Loucy (cell line): ENCODE measurements at regions not wholly inside any gene's neighbourhood (a gene's known extent, or its start where the extent isn't known, plus 50 kb on each side); places are given as distances from the start of the nearest gene placed in this dataset.

Experiments used
- H2AFZ ChIP-seq: fragments of 200-600 bp; sonication (generic); 2 replicates; pipeline ENCODE4 v1.6.0; 2016; ENCODE audit warnings: antibody characterized with exemption, mild to moderate bottlenecking, low read length, moderate library complexity
- H3F3A ChIP-seq: fragments of 200-600 bp; 2 replicates; pipeline ENCODE4 v1.6.0; 2016; ENCODE audit warnings: antibody characterized with exemption, low read depth, mild to moderate bottlenecking
- H3K27me3 ChIP-seq: fragments of 200-600 bp; sonication (generic); 2 replicates; pipeline ENCODE4 v1.6.1; 2014; ENCODE audit warnings: low read length, mild to moderate bottlenecking; ENCODE audit not compliant: insufficient read depth, poor library complexity, severe bottlenecking
- H3K36me3 ChIP-seq: fragments of 200-600 bp; sonication (generic); 2 replicates; pipeline ENCODE4 v1.6.1; 2016; ENCODE audit warnings: low read length; ENCODE audit not compliant: insufficient read depth
- H3K4me1 ChIP-seq: fragments of 200-600 bp; sonication (generic); 2 replicates; pipeline ENCODE4 v1.5.1; 2014; ENCODE audit warnings: low read length, mild to moderate bottlenecking; ENCODE audit not compliant: insufficient read depth, poor library complexity, severe bottlenecking
- H3K4me2 ChIP-seq: fragments of 200-600 bp; sonication (generic); 2 replicates; pipeline ENCODE4 v1.6.0; 2014; ENCODE audit warnings: antibody characterized with exemption, low read length, low read depth, mild to moderate bottlenecking; ENCODE audit not compliant: poor library complexity, severe bottlenecking
- H3K4me3 ChIP-seq: fragments of 200-600 bp; sonication (generic); 2 replicates; pipeline ENCODE4 v1.5.1; 2014; ENCODE audit warnings: low read length, mild to moderate bottlenecking, mixed read lengths; ENCODE audit not compliant: poor library complexity, severe bottlenecking
- H3K79me2 ChIP-seq: fragments of 200-600 bp; sonication (generic); 2 replicates; pipeline ENCODE4 v1.6.1; 2014; ENCODE audit warnings: low read length; ENCODE audit not compliant: insufficient read depth
- H3K9ac ChIP-seq: fragments of 200-600 bp; sonication (generic); 2 replicates; pipeline ENCODE4 v1.6.0; 2014; ENCODE audit warnings: mild to moderate bottlenecking, low read depth, low read length, moderate library complexity; ENCODE audit not compliant: poor library complexity, severe bottlenecking
- H3K9me2 ChIP-seq: fragments of 200-600 bp; sonication (generic); replicated peaks from 2 replicates; pipeline ENCODE4 v1.6.1; 2016; ENCODE audit warnings: low read depth, low read length, mixed read lengths
- H3K9me3 ChIP-seq: fragments of 200-600 bp; sonication (generic); 2 replicates; pipeline ENCODE4 v1.6.1; 2014; ENCODE audit warnings: mild to moderate bottlenecking, antibody characterized with exemption, low read length, low read depth; ENCODE audit not compliant: insufficient read depth
- H4K20me1 ChIP-seq: fragments of 200-600 bp; sonication (generic); 2 replicates; pipeline ENCODE4 v1.6.0; 2014; ENCODE audit warnings: antibody characterized with exemption, low read length, mild to moderate bottlenecking; ENCODE audit not compliant: insufficient read depth, poor library complexity, severe bottlenecking
- CTCF ChIP-seq: fragments of 200-600 bp; sonication (generic); conservative IDR thresholded peaks from 2 replicates; pipeline ENCODE4 v1.5.1; 2014; ENCODE audit warnings: mild to moderate bottlenecking, antibody characterized with exemption, low read length
- EZH2phosphoT487 ChIP-seq: fragments of 200-600 bp; IDR thresholded peaks from 2 replicates; pipeline ENCODE4 v1.6.1; 2018; ENCODE audit warnings: antibody characterized with exemption, mild to moderate bottlenecking, moderate library complexity, borderline replicate concordance

- no peak overlapping the region for H3K4me3 ChIP-seq
- no peak overlapping the region for H3K4me2 ChIP-seq
- H3K27me3 ChIP-seq, result no peaks in the 10 kb centered on the region
- H3K4me1 ChIP-seq, result no peaks in the 10 kb centered on the region
- no peak overlapping the region for H2AFZ ChIP-seq
- H3K9me3 ChIP-seq, result peaks cover 5% of the 10 kb centered on the region; the same call in 1 of the 2 replicates
- H4K20me1 ChIP-seq, result no peaks in the 10 kb centered on the region
- H3K9me2 ChIP-seq, result no peaks in the 10 kb centered on the region
- no peak overlapping the region for H3K9ac ChIP-seq
- TF ChIP-seq EZH2phosphoT487 (no peak), CTCF (no peak)
- no peaks in the 10 kb centered on the region for H3K36me3 ChIP-seq
- no peaks in the 10 kb centered on the region for H3K79me2 ChIP-seq
- no peaks in the 10 kb centered on the region for H3F3A ChIP-seq
These were observed 148.1 kb downstream of the TRIML1 start for GRCh38 chr4:188287169-188287894.

- Histone ChIP-seq H3F3A (no peaks in the 10 kb centered on the region), H3K9ac (no peak overlapping the region), H3K27me3 (no peaks in the 10 kb centered on the region), H3K36me3 (no peaks in the 10 kb centered on the region), H3K79me2 (no peaks in the 10 kb centered on the region), H3K9me3 (no peaks in the 10 kb centered on the region), H4K20me1 (no peaks in the 10 kb centered on the region), H2AFZ (no peak overlapping the region), H3K4me1 (no peaks in the 10 kb centered on the region), H3K4me3 (no peak overlapping the region), H3K9me2 (no peaks in the 10 kb centered on the region), H3K4me2 (no peak overlapping the region)
- TF ChIP-seq EZH2phosphoT487 (no peak), CTCF (no peak)
These were observed 150.4 kb downstream of the TRIML1 start for GRCh38 chr4:188289531-188290125.

- no peaks in the 10 kb centered on the region for H3K36me3 ChIP-seq
- no peaks in the 10 kb centered on the region for H3K27me3 ChIP-seq
- no peaks in the 10 kb centered on the region for H3K79me2 ChIP-seq
- H4K20me1 ChIP-seq, result no peaks in the 10 kb centered on the region
- H3K4me1 ChIP-seq, result no peaks in the 10 kb centered on the region
- no peak overlapping the region for H3K4me3 ChIP-seq
- H3K9me2 ChIP-seq, result no peaks in the 10 kb centered on the region
- TF ChIP-seq CTCF (no peak), EZH2phosphoT487 (no peak)
- no peaks in the 10 kb centered on the region for H3F3A ChIP-seq
- no peak overlapping the region for H3K9ac ChIP-seq
- H2AFZ ChIP-seq, result no peak overlapping the region
- H3K4me2 ChIP-seq, result no peak overlapping the region
- H3K9me3 ChIP-seq, result peaks cover 3% of the 10 kb centered on the region; the same call in 1 of the 2 replicates
These were observed 156.7 kb downstream of the TRIML1 start for GRCh38 chr4:188295899-188296298.
